HG03432 (cell line): ENCODE measurements at regions not wholly inside any gene's neighbourhood (a gene's known extent, or its start where the extent isn't known, plus 50 kb on each side); places are given as distances from the start of the nearest gene placed in this dataset.

Experiments used
- ATAC-seq: cut with Tn5 transposase; IDR thresholded peaks from one replicate; pipeline ENCODE4 v1.9.1; 2021; ENCODE audit warnings: mild to moderate bottlenecking, moderate library complexity; ENCODE audit not compliant: unreplicated experiment

- ATAC-seq, result no peak
Observed at GRCh38 chr18:76258209-76258608, 236.8 kb downstream of the ZNF516 start.

DNA sequence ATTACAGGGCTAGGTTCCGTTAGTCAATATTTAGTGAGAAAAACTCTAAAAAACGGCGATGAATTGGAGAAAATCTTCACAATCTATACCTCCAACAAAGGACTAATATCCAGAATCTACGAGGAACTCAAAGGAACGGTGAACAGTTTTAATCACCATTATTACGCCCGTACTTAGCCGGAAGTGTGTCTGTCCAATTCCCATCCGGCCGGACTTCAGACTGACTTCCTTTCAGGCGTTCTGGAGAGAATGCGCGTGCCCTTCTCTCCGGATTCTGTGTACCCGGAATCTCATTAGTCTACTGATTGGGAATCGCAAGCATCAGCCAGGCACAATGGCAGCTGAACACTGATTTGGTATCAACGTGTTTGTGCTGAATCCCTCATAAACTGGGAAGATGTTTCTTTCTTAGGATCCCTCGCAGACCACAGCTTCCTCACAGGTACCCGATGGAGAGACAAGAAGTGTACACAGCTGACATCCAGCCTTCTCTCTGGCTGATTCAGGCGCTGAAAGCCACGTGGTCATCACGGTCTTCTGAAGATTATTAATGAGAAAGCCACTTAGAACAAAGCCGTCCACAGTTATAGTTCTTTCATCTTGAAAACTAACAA lies 239.9 kb downstream of the ZNF516 start:
- ATAC-seq, result no peak

GRCh38 chr18:76252880-76253279 lies 242.2 kb downstream of the ZNF516 start:
- ATAC-seq, result no peak

GRCh38 chr18:76252139-76252538 lies 242.9 kb downstream of the ZNF516 start:
- ATAC-seq, result no peak

DNA sequence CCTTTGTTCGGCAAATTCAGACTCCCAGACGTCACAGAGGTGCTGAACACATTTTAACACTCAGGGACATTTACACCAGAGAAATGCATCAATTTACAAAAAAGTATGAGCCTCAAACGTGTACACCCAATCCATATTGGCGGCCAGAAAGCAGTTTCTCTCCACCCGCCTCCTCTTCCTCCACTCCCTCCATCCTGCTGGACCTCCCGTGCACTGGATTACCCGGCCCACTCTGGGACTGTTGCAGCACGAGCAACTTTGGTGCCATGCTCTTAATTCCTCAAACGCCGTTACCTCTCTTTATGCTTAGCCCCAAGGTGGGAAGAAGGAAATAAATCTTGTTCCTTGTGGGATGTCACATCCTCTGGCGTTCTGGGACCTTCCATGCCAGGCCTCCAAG lies 243.4 kb downstream of the ZNF516 start:
- ATAC-seq, result no peak

GRCh38 chr18:76246590-76246989 lies 248.5 kb downstream of the ZNF516 start:
- ATAC-seq, result no peak

DNA sequence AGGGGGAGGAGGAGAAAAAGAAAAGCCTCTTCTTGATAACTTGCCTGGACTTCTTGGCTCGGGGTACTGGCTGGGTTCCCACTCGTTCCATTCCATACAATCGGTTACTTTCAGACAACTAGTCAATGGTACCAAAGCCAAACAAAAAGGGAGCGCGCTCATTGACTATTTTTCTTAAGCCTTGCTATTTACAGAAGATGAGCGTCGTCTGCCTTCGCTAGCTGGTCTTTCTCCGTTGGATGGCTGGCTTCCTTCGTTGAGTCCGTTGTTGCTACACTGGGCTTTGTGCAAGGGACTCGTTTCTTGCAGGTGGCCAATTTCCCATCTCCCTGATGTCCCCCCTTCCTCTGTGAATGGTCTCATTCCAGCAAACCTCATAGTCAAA lies 260.4 kb downstream of the ZNF516 start:
- no peak for ATAC-seq

GRCh38 chr18:76233876-76234675 lies 261.0 kb downstream of the ZNF516 start:
- no peak for ATAC-seq

DNA sequence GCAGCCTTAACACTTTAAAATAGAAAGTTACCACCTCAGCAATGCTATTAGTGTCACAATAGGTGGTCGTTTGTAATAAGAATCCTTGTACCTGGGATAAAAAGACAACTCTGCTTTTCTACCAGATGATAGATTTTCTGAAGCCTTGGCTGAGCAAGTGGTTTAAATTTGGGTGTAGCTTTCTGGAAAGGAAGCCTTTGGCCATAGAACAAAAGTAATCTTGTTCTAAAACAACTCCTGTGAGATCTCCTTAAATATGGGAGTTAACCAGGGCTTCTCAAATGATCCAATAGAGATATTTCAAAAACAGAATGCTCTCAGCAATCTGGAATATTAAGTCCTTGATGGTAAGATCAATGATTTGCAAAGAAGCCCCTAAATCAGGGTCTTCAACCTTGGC lies 261.6 kb downstream of the ZNF516 start:
- no peak for ATAC-seq

DNA sequence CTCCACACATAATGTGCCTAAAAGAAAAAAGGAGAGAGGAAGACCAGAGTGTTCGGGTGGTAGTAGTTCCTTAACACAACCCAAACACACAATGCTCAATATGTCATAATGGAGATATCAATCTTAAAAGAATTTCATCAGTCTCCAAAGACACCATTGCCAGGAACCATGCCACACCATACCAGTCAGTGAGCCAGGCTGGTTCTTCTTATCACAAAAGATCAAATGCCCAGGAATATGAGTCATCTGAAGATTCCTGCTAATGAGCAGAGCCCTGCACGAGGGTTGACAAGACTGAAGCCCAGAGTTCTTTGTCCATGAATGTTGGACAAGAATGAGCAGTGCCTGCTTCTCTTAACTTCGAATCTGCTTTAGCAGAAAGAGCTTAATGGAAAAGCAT lies 262.3 kb downstream of the ZNF516 start:
- ATAC-seq, result no peak

DNA sequence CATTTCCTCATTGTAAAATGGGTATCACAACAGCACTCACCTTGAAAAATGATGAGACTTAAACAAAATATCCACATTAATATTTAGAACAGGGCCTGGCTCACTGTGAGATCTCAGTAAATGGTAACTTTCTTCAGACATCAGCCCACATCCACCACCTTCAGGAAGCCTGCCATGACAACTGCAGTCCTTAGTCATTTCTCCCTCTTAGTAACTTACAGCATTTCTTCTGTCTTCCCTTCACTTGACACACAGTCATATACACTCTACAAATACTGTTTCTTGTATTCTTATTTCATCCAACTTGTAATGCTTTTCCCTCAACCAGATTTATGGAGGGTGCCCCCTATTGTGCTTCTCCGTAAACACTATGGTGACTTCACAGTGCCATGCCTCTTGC lies 263.0 kb downstream of the ZNF516 start:
- no peak for ATAC-seq

- no peak for ATAC-seq
Observed at GRCh38 chr18:76231402-76231801, 263.6 kb downstream of the ZNF516 start.

- no peak for ATAC-seq
Observed at GRCh38 chr18:76230791-76231190, 264.3 kb downstream of the ZNF516 start.

GRCh38 chr18:76228716-76229115 lies 266.3 kb downstream of the ZNF516 start:
- no peak for ATAC-seq

GRCh38 chr18:76227759-76228158 lies 267.3 kb downstream of the ZNF516 start:
- ATAC-seq, result no peak

GRCh38 chr18:76223403-76223802 lies 271.6 kb downstream of the ZNF516 start:
- no peak for ATAC-seq

- ATAC-seq, result no peak
Observed at GRCh38 chr18:76219023-76219422, 276.0 kb downstream of the ZNF516 start.

- ATAC-seq, result no peak
Observed at GRCh38 chr18:76216096-76216495, 278.9 kb downstream of the ZNF516 start.

DNA sequence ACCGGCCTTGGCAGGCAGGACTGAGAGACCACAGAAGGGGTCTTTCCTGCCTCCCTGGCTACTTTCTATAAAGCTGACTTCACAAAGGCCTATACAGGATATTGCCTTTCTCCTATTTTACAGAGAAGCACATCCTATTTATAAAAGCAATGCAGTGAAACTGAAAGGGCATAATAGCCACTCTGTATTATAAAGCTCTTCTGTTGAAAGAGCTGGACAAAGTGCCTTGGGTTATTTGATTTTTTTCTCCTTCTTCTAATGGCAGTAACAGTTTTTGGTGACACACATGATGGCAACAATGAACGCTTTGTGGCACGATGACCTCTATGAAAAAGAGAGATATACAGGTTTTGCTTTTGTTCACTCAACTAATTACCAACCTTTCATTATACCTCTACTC lies 281.1 kb downstream of the ZNF516 start:
- no peak for ATAC-seq

DNA sequence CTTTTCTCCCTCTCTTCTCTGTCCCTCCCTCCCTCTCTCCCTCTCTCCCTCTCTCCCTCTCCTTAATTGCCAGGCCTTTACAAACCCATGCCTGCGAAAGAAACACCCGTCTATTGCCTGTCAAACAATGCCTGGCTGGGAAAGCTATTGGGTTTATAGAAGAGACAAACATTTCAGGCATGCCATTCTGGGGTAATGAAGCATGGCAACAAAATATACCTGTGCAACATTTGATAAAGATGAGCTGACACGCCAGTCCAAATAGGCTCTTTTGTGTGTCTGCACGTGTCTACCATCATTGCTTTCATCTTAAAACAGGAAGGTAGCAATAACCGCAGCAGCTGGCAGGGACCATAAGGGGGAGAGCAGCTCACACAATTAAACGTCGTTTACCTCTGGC lies 282.1 kb downstream of the ZNF516 start:
- ATAC-seq, result peak; percentile 43

DNA sequence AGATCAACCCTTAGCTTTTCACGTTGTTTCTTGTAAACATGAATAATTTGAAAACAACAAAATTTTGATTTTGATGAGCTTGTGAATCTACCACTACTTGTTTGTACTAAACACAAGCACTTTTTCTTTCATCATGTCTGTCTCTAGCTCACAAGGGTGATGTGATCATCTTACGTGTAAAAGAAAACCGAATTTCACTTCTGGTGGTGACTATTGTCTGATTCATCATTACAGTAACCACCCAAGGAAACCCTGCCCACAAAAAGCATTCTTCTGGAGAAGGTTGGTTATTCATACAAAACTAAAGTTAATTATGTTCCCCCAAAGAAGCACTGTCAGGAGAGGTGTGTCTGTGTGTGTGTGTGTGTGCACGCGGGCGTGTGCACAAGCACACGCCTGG lies 285.4 kb downstream of the ZNF516 start:
- ATAC-seq, result no peak

- ATAC-seq, result peak; percentile 47
Observed at GRCh38 chr18:76208678-76209306, 286.2 kb downstream of the ZNF516 start.
